ENCODE measurements at regions not wholly inside any gene's neighbourhood (a gene's known extent, or its start where the extent isn't known, plus 50 kb on each side); places are given as distances from the start of the nearest gene placed in this dataset.

DNA sequence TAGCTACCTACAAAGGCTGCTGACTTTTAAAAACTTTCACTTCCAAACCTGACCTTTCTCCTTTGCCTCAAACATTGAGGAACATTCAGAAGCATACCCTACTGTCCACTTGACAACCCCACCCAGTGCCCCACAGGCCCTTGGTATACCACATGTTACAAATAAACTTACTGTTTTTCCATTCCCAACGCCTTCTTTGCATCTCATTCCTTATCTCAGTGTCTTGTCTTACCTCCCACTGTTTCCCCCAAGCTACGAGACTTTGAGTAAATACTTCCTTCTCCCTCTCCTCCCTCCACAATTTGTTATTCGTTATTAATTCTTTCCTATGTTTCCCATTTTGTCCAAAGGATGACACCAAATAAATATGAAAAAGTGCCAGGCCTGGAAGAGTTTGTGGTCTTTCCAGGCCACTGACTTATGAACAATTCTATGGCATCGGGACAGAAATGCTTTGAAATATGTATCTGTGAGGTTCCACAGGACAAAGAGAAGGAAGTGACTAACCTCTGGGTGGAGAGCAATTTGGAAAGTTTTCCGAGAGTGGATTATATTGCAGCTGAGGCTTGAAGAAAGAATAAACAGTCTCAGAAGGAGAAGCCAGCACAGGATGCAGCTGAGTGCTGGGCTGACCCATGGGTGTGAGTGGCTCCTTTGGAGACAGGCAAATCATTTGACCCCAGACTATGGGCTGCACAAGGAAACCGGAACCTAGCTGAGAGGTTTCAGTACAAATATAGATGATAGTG is 409.0 kb downstream of the LPIN1 start:
- TF ChIP-seq, protein P1, sequence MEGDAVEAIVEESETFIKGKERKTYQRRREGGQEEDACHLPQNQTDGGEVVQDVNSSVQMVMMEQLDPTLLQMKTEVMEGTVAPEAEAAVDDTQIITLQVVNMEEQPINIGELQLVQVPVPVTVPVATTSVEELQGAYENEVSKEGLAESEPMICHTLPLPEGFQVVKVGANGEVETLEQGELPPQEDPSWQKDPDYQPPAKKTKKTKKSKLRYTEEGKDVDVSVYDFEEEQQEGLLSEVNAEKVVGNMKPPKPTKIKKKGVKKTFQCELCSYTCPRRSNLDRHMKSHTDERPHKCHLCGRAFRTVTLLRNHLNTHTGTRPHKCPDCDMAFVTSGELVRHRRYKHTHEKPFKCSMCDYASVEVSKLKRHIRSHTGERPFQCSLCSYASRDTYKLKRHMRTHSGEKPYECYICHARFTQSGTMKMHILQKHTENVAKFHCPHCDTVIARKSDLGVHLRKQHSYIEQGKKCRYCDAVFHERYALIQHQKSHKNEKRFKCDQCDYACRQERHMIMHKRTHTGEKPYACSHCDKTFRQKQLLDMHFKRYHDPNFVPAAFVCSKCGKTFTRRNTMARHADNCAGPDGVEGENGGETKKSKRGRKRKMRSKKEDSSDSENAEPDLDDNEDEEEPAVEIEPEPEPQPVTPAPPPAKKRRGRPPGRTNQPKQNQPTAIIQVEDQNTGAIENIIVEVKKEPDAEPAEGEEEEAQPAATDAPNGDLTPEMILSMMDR (optimal IDR thresholded peaks at IDR 0.05 in 1 of 3, IDR thresholded peaks at IDR 0.05 in 1 of 3, conservative IDR thresholded peaks at IDR 0.05 in 1 of 3; ENCODE audit: extremely low read depth in 1 of 3, insufficient read depth in 2 of 3, low read length in 3 of 3): no peak
- TF ChIP-seq EZH2 (IDR thresholded peaks at IDR 0.05; ENCODE audit: low read length): no peak
